ENCODE measurements at regions not wholly inside any gene's neighbourhood (a gene's known extent, or its start where the extent isn't known, plus 50 kb on each side); places are given as distances from the start of the nearest gene placed in this dataset.
A peak's percentile ranks its signal among the peaks of the same experiment; 100 is the strongest.

DNA sequence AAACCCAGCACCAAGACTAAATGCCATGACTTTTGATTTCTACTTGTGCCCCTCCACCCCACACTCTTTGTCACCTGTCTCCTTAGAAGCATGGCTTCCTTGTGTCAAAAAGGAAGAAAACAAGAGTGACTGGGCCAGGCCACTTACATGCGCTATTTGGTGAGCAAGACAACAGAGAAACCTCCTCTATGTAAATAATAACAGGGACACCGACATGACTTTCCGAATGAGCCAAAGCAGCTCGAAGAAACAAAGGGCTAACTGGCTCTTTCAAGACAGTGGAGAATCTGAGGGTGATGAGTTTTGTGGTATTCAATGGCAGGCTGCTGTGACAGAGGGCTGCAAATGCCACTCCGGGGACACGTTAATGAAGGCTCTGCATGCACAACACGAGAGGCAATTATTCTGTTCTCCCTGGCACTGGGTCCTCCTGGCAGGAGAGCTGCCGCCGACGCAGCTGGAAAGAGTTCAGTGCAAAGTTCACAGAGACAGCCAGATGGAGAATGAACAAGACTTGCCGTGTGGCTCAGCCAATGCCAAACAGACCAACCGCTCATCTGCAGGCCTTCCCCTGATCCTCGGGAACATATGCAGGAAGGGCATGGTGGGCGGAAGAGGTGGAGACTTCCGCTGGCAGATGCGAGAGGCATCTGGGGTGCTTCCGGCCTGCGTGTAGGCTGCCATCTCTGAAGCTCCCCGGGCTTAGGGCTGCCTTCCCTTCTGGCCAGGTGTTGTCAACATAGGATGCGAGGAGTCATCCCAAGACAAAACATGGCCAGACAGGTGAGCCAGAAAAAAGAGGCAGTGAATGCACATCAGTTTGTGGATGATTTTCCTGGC is 59.1 kb upstream of the SMNDC1 start:
- peak in 1 of 2 donors; percentile 70 for DNase-seq
- WGBS (ENCODE audit: insufficient coverage, low lambda C conversion rate), result no CpG with 5 or more reads among the region's 20 CpGs

GRCh38 chr10:110364531-110364937 is 59.8 kb upstream of the SMNDC1 start:
- WGBS (ENCODE audit: insufficient coverage, low lambda C conversion rate), result no CpG with 5 or more reads among the region's 3 CpGs
- Histone ChIP-seq H3K4me1 (ENCODE audit: control insufficient read depth, insufficient read depth, low read length) (peaks cover 34% of the 10 kb centered on the region), H3K4me3 (ENCODE audit: low read length) (no peak overlapping the region), H3K9me3 (ENCODE audit: control insufficient read depth, low read depth, low read length) (no peaks in the 10 kb centered on the region), H3K27me3 (ENCODE audit: control insufficient read depth, insufficient read depth, low read length) (no peaks in the 10 kb centered on the region), H3K27ac (ENCODE audit: low read length) (no peak overlapping the region), H3K36me3 (ENCODE audit: control insufficient read depth, insufficient read depth, low read length) (no peaks in the 10 kb centered on the region)
- no peak for DNase-seq

More for the DNA sequence above, 59.1 kb upstream of the SMNDC1 start:
- no peaks in the 10 kb centered on the region for H3K9me3 ChIP-seq (ENCODE audit: control insufficient read depth, low read depth, low read length)
- H3K27me3 ChIP-seq (ENCODE audit: control insufficient read depth, insufficient read depth, low read length), result no peaks in the 10 kb centered on the region
- H3K4me1 ChIP-seq (ENCODE audit: control insufficient read depth, insufficient read depth, low read length), result peaks cover 34% of the 10 kb centered on the region
- no peaks in the 10 kb centered on the region for H3K36me3 ChIP-seq (ENCODE audit: control insufficient read depth, insufficient read depth, low read length)
- H3K27ac ChIP-seq (ENCODE audit: low read length), result no peak overlapping the region
- H3K4me3 ChIP-seq (ENCODE audit: low read length), result no peak overlapping the region

DNA sequence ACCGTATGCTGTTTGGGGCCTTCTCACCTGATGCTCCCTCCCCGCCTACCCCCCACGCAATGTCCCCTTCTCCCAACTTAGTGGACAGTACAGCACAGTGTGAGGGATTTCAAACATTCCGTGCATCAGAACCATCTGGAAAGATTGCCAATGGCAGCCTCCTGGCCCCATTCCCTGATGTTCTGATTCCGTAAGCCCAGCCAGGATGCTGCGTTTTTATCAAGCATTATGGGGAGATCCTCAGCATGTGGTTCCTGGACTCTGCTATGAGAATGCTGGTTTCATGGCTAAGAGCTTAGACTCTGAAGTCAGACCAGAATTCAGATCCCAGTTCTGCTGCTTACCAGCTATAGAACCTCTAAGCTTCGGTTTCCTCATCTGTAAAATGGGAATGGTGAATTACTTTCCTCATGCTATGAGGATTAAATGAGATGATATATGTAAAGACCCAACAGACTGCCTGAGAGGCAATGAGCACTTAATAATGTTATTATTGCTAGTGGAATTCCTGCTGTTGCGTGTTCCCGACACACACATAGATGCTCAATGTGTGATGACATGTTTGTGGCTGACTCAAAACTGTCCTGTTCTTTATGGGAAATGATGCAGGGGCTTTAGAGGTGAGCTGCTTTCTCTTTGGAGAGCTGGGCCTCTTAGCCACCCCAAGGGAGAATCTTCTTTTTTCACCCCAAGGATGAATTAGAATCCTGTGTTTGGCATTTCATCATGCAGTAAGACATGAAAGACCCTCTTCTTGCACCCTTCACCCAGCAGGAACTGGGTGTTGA is 60.8 kb upstream of the SMNDC1 start:
- Histone ChIP-seq H3K4me1 (ENCODE audit: control insufficient read depth, insufficient read depth, low read length) (peaks cover 34% of the 10 kb centered on the region), H3K9me3 (ENCODE audit: control insufficient read depth, low read depth, low read length) (no peaks in the 10 kb centered on the region), H3K27me3 (ENCODE audit: control insufficient read depth, insufficient read depth, low read length) (no peaks in the 10 kb centered on the region), H3K36me3 (ENCODE audit: control insufficient read depth, insufficient read depth, low read length) (no peaks in the 10 kb centered on the region), H3K27ac (ENCODE audit: low read length) (no peak overlapping the region), H3K4me3 (ENCODE audit: low read length) (no peak overlapping the region)
- WGBS (ENCODE audit: insufficient coverage, low lambda C conversion rate), result no CpG with 5 or more reads among the region's 9 CpGs
- no peak for DNase-seq

- Histone ChIP-seq H3K27me3 (ENCODE audit: control insufficient read depth, insufficient read depth, low read length) (no peaks in the 10 kb centered on the region), H3K4me3 (ENCODE audit: low read length) (no peak overlapping the region), H3K27ac (ENCODE audit: low read length) (peak overlapping the region; percentile 48), H3K4me1 (ENCODE audit: control insufficient read depth, insufficient read depth, low read length) (peaks cover 34% of the 10 kb centered on the region), H3K9me3 (ENCODE audit: control insufficient read depth, low read depth, low read length) (no peaks in the 10 kb centered on the region), H3K36me3 (ENCODE audit: control insufficient read depth, insufficient read depth, low read length) (no peaks in the 10 kb centered on the region)
- peak; percentile 69 to 89 for DNase-seq
- no CpG with 5 or more reads among the region's 4 CpGs for WGBS (ENCODE audit: insufficient coverage, low lambda C conversion rate)
These were observed 61.9 kb upstream of the SMNDC1 start for GRCh38 chr10:110366635-110367034.

GRCh38 chr10:110368002-110368401 is 63.3 kb upstream of the SMNDC1 start:
- Histone ChIP-seq H3K36me3 (ENCODE audit: control insufficient read depth, insufficient read depth, low read length) (no peaks in the 10 kb centered on the region), H3K4me1 (ENCODE audit: control insufficient read depth, insufficient read depth, low read length) (peaks cover 34% of the 10 kb centered on the region), H3K27ac (ENCODE audit: low read length) (peak overlapping the region; percentile 48), H3K4me3 (ENCODE audit: low read length) (no peak overlapping the region), H3K27me3 (ENCODE audit: control insufficient read depth, insufficient read depth, low read length) (no peaks in the 10 kb centered on the region), H3K9me3 (ENCODE audit: control insufficient read depth, low read depth, low read length) (no peaks in the 10 kb centered on the region)
- no CpG with 5 or more reads among the region's 4 CpGs for WGBS (ENCODE audit: insufficient coverage, low lambda C conversion rate)
- DNase-seq, result peak in 1 of 2 donors; percentile 67

DNA sequence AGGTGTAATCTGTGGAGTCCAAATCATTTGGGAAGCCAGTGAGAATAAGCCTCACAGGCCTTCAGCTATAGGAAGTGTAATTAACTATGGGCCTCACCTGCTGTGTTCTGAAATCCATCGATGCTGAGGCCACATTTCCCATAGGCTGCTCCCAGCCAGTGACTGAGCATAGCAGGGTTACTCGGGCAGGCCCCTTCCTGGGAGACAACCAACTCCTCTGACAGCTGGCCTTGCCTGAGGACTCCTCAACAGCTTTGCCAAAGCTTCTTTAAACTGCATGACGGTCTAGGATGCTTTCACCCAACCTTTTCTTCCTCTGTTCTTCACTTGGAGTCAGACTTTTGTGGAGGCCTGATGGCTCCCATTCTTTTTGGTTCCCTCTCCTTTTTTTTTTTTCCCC is 63.8 kb upstream of the SMNDC1 start:
- WGBS (ENCODE audit: insufficient coverage, low lambda C conversion rate), result no CpG with 5 or more reads among the region's 3 CpGs
- Histone ChIP-seq H3K4me1 (ENCODE audit: control insufficient read depth, insufficient read depth, low read length) (peaks cover 33% of the 10 kb centered on the region), H3K4me3 (ENCODE audit: low read length) (no peak overlapping the region), H3K9me3 (ENCODE audit: control insufficient read depth, low read depth, low read length) (no peaks in the 10 kb centered on the region), H3K36me3 (ENCODE audit: control insufficient read depth, insufficient read depth, low read length) (no peaks in the 10 kb centered on the region), H3K27me3 (ENCODE audit: control insufficient read depth, insufficient read depth, low read length) (no peaks in the 10 kb centered on the region), H3K27ac (ENCODE audit: low read length) (peak overlapping the region; percentile 48)
- DNase-seq, result no peak

GRCh38 chr10:110370006-110370405 is 65.3 kb upstream of the SMNDC1 start:
- Histone ChIP-seq H3K27me3 (ENCODE audit: control insufficient read depth, insufficient read depth, low read length) (no peaks in the 10 kb centered on the region), H3K36me3 (ENCODE audit: control insufficient read depth, insufficient read depth, low read length) (no peaks in the 10 kb centered on the region), H3K4me3 (ENCODE audit: low read length) (no peak overlapping the region), H3K9me3 (ENCODE audit: control insufficient read depth, low read depth, low read length) (no peaks in the 10 kb centered on the region), H3K27ac (ENCODE audit: low read length) (no peak overlapping the region), H3K4me1 (ENCODE audit: control insufficient read depth, insufficient read depth, low read length) (peaks cover 28% of the 10 kb centered on the region)
- no CpG with 5 or more reads among the region's 4 CpGs for WGBS (ENCODE audit: insufficient coverage, low lambda C conversion rate)
- no peak for DNase-seq

- WGBS (ENCODE audit: insufficient coverage, low lambda C conversion rate), result no CpG with 5 or more reads among the region's 1 CpG
- no peaks in the 10 kb centered on the region for H3K36me3 ChIP-seq (ENCODE audit: control insufficient read depth, insufficient read depth, low read length)
- H3K4me1 ChIP-seq (ENCODE audit: control insufficient read depth, insufficient read depth, low read length), result peaks cover 7% of the 10 kb centered on the region
These were observed 67.9 kb upstream of the SMNDC1 start for GRCh38 chr10:110372656-110373055.

GRCh38 chr10:110373059-110373458 is 68.3 kb upstream of the SMNDC1 start:
- DNase-seq, result no peak

More at GRCh38 chr10:110372656-110373055, 67.9 kb upstream of the SMNDC1 start:
- no peaks in the 10 kb centered on the region for H3K9me3 ChIP-seq (ENCODE audit: control insufficient read depth, low read depth, low read length)
- no peak overlapping the region for H3K27ac ChIP-seq (ENCODE audit: low read length)
- no peaks in the 10 kb centered on the region for H3K27me3 ChIP-seq (ENCODE audit: control insufficient read depth, insufficient read depth, low read length)
- no peak overlapping the region for H3K4me3 ChIP-seq (ENCODE audit: low read length)
- DNase-seq, result no peak

GRCh38 chr10:110373857-110374654 is 69.3 kb upstream of the SMNDC1 start:
- Histone ChIP-seq H3K27me3 (ENCODE audit: control insufficient read depth, insufficient read depth, low read length) (no peaks in the 10 kb centered on the region), H3K27ac (ENCODE audit: low read length) (no peak overlapping the region), H3K36me3 (ENCODE audit: control insufficient read depth, insufficient read depth, low read length) (no peaks in the 10 kb centered on the region), H3K4me3 (ENCODE audit: low read length) (no peak overlapping the region), H3K4me1 (ENCODE audit: control insufficient read depth, insufficient read depth, low read length) (no peaks in the 10 kb centered on the region), H3K9me3 (ENCODE audit: control insufficient read depth, low read depth, low read length) (no peaks in the 10 kb centered on the region)
- DNase-seq, result no peak
- WGBS (ENCODE audit: insufficient coverage, low lambda C conversion rate), result 100% methylated on average over 1 of the region's 8 CpGs

More at GRCh38 chr10:110373059-110373458, 68.3 kb upstream of the SMNDC1 start:
- no CpG with 5 or more reads among the region's 6 CpGs for WGBS (ENCODE audit: insufficient coverage, low lambda C conversion rate)
- Histone ChIP-seq H3K27me3 (ENCODE audit: control insufficient read depth, insufficient read depth, low read length) (no peaks in the 10 kb centered on the region), H3K27ac (ENCODE audit: low read length) (no peak overlapping the region), H3K9me3 (ENCODE audit: control insufficient read depth, low read depth, low read length) (no peaks in the 10 kb centered on the region), H3K4me1 (ENCODE audit: control insufficient read depth, insufficient read depth, low read length) (peaks cover 6% of the 10 kb centered on the region), H3K4me3 (ENCODE audit: low read length) (no peak overlapping the region), H3K36me3 (ENCODE audit: control insufficient read depth, insufficient read depth, low read length) (no peaks in the 10 kb centered on the region)
